GM12878 (cell line): ENCODE measurements at regions not wholly inside any gene's neighbourhood (a gene's known extent, or its start where the extent isn't known, plus 50 kb on each side); places are given as distances from the start of the nearest gene placed in this dataset.

Source experiments
- ATAC-seq: fragments of 200-7000 bp; cut with Tn5 transposase; 3 replicates; pipeline ENCODE4 v1.9.1; 2020; ENCODE audit warnings: mild to moderate bottlenecking, moderate library complexity
- BruUV-seq: library from RNA; stranded (reverse); fragments of 400-500 nt; replicated peaks from 2 replicates; lab custom pipeline; 2021; lab: Mats Ljungman, UMichigan
- CTCF ChIA-PET: fragments of 300-600 bp; sonication (Branson Sonifier 250); formaldehyde crosslinking; extraction: SDS; loops from one replicate; lab custom pipeline; 2021; ENCODE audit warnings: inconsistent platforms; lab: Yijun Ruan, JAX
- POLR2A ChIA-PET: fragments of 350-600 bp; formaldehyde crosslinking; extraction: SDS; loops from one replicate; lab custom pipeline; 2021; ENCODE audit warnings: inconsistent platforms; lab: Charles Lee
- RAD21 ChIA-PET: fragments of 300-600 bp; sonication (Branson Sonifier 250); formaldehyde crosslinking; loops from one replicate; lab custom pipeline; 2023; ENCODE audit warnings: antibody characterized with exemption; ENCODE audit not compliant: unreplicated experiment; lab: Charles Lee
- SMC1A ChIA-PET: fragments of 300-600 bp; sonication (Branson Sonifier 250); formaldehyde crosslinking; loops from one replicate; lab custom pipeline; 2023; ENCODE audit not compliant: unreplicated experiment, uncharacterized antibody; lab: Charles Lee
- DNase-seq: peaks from one replicate; pipeline ENCODE4 v3.0.0-alpha.2; 2011; ENCODE audit warnings: low read depth, low spot score
- FAIRE-seq: peaks from 3 replicates; lab custom pipeline; 2011; peaks lifted over from hg19 to GRCh38; lab: Jason Lieb, UNC
- H2AFZ ChIP-seq: 2 replicates; pipeline ENCODE4 v1.6.0; 2011; ENCODE audit warnings: low read depth, low read length, control low read depth; ENCODE audit not compliant: control insufficient read depth
- H3K27ac ChIP-seq: 2 replicates; pipeline ENCODE4 v1.5.1; 2011; ENCODE audit warnings: control low read depth; ENCODE audit not compliant: control insufficient read depth, insufficient read depth
- H3K27me3 ChIP-seq, 2 experiments: replicated peaks in 1 of 2; 2 replicates each; pipeline versions ENCODE4 v1.6.0 to v1.6.1; 2011; ENCODE audit warnings: low read length in 1 of 2; ENCODE audit not compliant: control insufficient read depth in 2 of 2, insufficient read depth in 2 of 2
- H3K36me3 ChIP-seq, 2 experiments: 2 replicates each; pipeline ENCODE4 v1.5.1; 2011; ENCODE audit warnings: low read length in 1 of 2; ENCODE audit not compliant: control insufficient read depth in 2 of 2, insufficient read depth in 2 of 2
- H3K4me1 ChIP-seq: 2 replicates; pipeline ENCODE4 v1.6.1; 2011; ENCODE audit warnings: mild to moderate bottlenecking, low read length, moderate library complexity, mixed read lengths; ENCODE audit not compliant: control insufficient read depth, insufficient read depth
- H3K4me2 ChIP-seq: 2 replicates; pipeline ENCODE4 v1.6.0; 2011; ENCODE audit warnings: control low read depth; ENCODE audit not compliant: control insufficient read depth, insufficient read depth
- H3K4me3 ChIP-seq: fragments of 200-600 bp; sonication (generic); 2 replicates; pipeline ENCODE4 v1.5.1; 2016
- H3K79me2 ChIP-seq: 2 replicates; pipeline ENCODE4 v1.6.0; 2011; ENCODE audit warnings: low read length; ENCODE audit not compliant: control insufficient read depth, insufficient read depth
- H3K9ac ChIP-seq: 2 replicates; pipeline ENCODE4 v1.8.0; 2011; ENCODE audit warnings: low read length, control low read depth, mixed read lengths; ENCODE audit not compliant: control insufficient read depth, insufficient read depth
- H3K9me3 ChIP-seq: replicated peaks from 3 replicates; pipeline ENCODE4 v1.5.1; 2011; ENCODE audit warnings: mild to moderate bottlenecking, low read length; ENCODE audit not compliant: control insufficient read depth, insufficient read depth
- H4K20me1 ChIP-seq: 2 replicates; pipeline ENCODE4 v1.6.0; 2011; ENCODE audit not compliant: control insufficient read depth, insufficient read depth
- ASH2L ChIP-seq: fragments of 300-600, 200-600 bp; sonication (generic); IDR thresholded peaks from 2 replicates; pipeline ENCODE4 v1.6.1; 2017; ENCODE audit warnings: low read depth, mild to moderate bottlenecking, borderline replicate concordance
- PML ChIP-seq: IDR thresholded peaks from 2 replicates; pipeline ENCODE4 v1.6.1; 2012; ENCODE audit warnings: low read length, inconsistent platforms
- POU2F2 ChIP-seq: IDR thresholded peaks from 3 replicates; pipeline ENCODE4 v1.6.1; 2011; ENCODE audit warnings: low read depth, mild to moderate bottlenecking, low read length, borderline replicate concordance
- SIN3A ChIP-seq: IDR thresholded peaks from 2 replicates; pipeline ENCODE4 v1.6.1; 2012; ENCODE audit warnings: low read depth, low read length, improper control_type of control experiment
- SMARCA5 ChIP-seq: fragments of 450-650 bp; IDR thresholded peaks from 2 replicates; pipeline ENCODE4 v1.6.1; 2017; ENCODE audit warnings: mild to moderate bottlenecking
- SREBF2 ChIP-seq: IDR thresholded peaks from 2 replicates; pipeline ENCODE4 v1.6.1; 2012; ENCODE audit warnings: mild to moderate bottlenecking, low read length
- ZBED1 ChIP-seq: IDR thresholded peaks from 2 replicates; pipeline ENCODE4 v1.6.1; 2016; ENCODE audit warnings: borderline replicate concordance
- ZBTB33 ChIP-seq: fragments of 450-650 bp; IDR thresholded peaks from 2 replicates; pipeline ENCODE4 v1.6.1; 2017; ENCODE audit warnings: mild to moderate bottlenecking
- WGBS: methylation state at CpG from one replicate; pipeline ENCODE4 v1.1.6; 2016; ENCODE audit warnings: low lambda C conversion rate; ENCODE audit not compliant: insufficient replicate concordance, insufficient coverage; ENCODE audit errors: missing lambda C conversion rate; 5-methylcytosine and 5-hydroxymethylcytosine counted together
- in situ Hi-C: fragments of 300-500 bp; cut with MboI; formaldehyde crosslinking; loops from 9 replicates; pipeline ENCODE4 v1.14.3; 2018; ENCODE audit warnings: mixed read lengths
- intact Hi-C: fragments of 100-400 bp; cut with micrococcal nuclease; formaldehyde crosslinking; loops from one replicate; pipeline ENCODE4 v1.14.2; 2022; ENCODE audit not compliant: unreplicated experiment

DNA sequence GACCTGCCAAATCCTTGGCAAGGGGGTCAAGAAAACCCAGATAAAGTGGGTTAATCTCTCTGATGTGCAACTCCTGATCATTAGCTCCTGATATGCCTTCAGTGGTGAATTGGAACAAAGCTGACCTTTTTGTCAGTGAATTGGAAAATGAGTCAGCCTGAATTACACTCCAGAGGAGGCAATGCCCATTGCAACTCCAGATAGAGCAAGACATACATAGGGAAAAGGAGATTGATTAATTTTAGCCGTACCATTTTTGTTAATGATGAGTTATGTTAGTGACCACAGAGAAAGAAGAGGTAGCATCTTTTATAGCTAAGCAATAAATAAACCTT, 195.2 kb upstream of the CADPS start (continued):
- TF ChIP-seq ZBTB33 (no peak), PML (no peak), SREBF2 (no peak), SMARCA5 (no peak), SIN3A (no peak), ZBED1 (no peak), ASH2L (no peak)

DNA sequence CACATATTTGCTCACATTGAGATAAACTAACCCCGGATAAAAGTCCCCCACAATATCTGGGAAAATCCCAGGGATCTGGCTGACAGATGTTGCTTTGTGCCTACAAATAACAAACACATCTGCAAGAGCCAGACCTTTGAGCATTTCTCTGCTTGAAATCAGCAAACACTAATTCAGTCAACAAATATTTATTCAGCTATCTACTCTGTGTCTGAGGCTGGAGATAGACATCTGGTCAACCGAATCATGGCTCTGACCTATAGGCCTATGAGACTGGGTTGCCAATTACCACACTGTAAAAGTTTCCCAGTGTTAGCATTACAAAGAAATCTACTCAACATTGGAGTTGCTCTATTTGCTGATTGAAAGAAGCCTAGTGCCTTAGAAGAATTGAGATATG, 201.1 kb upstream of the CADPS start:
- DNase-seq: no peak
- Histone ChIP-seq H3K4me2 (no peak overlapping the region), H4K20me1 (no peaks in the 10 kb centered on the region)
- in situ Hi-C loops: no loop called here
- no peak for TF ChIP-seq POU2F2
- TF ChIP-seq, all 136 proteins: peak for 0
- Histone ChIP-seq H3K9me3 (no peaks in the 10 kb centered on the region), H3K27me3 (no peaks in the 10 kb centered on the region), H3K9ac (no peak overlapping the region), H2AFZ (no peak overlapping the region), H3K36me3 (no peaks in the 10 kb centered on the region), H3K4me3 (no peak overlapping the region), H3K79me2 (no peaks in the 10 kb centered on the region), H3K27ac (no peak overlapping the region), H3K4me1 (no peaks in the 10 kb centered on the region)
- POLR2A ChIA-PET: no interaction called here
- intact Hi-C loops: no loop called here
- RAD21 ChIA-PET: no interaction called here
- ATAC-seq (no peak), FAIRE-seq (peak; percentile 71)
- no TSS peak for BruUV-seq
- CTCF ChIA-PET: no interaction called here
- WGBS: 0% methylated on average over 2 of the region's 2 CpGs
- SMC1A ChIA-PET: no interaction called here
